ENCODE measurements at regions not wholly inside any gene's neighbourhood (a gene's known extent, or its start where the extent isn't known, plus 50 kb on each side); places are given as distances from the start of the nearest gene placed in this dataset.

DNA sequence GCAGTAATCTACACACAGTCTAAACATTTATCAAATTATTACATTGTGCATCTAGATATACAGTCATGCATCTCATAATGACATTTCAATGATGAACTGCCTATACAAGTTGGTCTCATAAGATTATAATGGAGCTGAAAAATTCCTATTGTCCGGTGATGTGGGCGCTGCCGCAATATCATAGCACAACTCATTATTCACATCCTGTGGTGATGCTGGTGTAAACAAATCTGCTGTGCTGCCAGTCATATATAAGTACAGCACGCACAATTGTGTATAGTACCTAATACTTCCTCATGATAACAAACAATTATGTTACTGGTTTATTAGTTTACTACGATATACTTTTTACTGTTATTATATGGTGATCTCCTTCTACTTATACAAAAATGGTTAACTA is 768.8 kb upstream of the NOVA1 start:
- H3K36me3 ChIP-seq (ENCODE audit: control insufficient read depth, insufficient read depth, low read length): no peaks in the 10 kb centered on the region
- in situ Hi-C loops (cut with HindIII; ENCODE audit: low pct_unique_long_range_greater_than_20kb, low sequenced_read_pairs) (no loop called here), intact Hi-C loops (cut with micrococcal nuclease; ENCODE audit: unreplicated experiment) (no loop called here)
- POLR2A ChIA-PET: no interaction called here
- no peaks in the 10 kb centered on the region for H3K4me1 ChIP-seq (ENCODE audit: control insufficient read depth, insufficient read depth, low read length)
- no peak overlapping the region for H3K27ac ChIP-seq (ENCODE audit: low read length)
- no TSS peak for BruUV-seq (replicated peaks)
- no peaks in the 10 kb centered on the region for H3K9me3 ChIP-seq (ENCODE audit: control insufficient read depth, insufficient read depth, low read depth, low read length)
- H3K4me3 ChIP-seq (ENCODE audit: low read depth in 2 of 2, low read length in 2 of 2): no peak overlapping the region
- TF ChIP-seq, protein P1, sequence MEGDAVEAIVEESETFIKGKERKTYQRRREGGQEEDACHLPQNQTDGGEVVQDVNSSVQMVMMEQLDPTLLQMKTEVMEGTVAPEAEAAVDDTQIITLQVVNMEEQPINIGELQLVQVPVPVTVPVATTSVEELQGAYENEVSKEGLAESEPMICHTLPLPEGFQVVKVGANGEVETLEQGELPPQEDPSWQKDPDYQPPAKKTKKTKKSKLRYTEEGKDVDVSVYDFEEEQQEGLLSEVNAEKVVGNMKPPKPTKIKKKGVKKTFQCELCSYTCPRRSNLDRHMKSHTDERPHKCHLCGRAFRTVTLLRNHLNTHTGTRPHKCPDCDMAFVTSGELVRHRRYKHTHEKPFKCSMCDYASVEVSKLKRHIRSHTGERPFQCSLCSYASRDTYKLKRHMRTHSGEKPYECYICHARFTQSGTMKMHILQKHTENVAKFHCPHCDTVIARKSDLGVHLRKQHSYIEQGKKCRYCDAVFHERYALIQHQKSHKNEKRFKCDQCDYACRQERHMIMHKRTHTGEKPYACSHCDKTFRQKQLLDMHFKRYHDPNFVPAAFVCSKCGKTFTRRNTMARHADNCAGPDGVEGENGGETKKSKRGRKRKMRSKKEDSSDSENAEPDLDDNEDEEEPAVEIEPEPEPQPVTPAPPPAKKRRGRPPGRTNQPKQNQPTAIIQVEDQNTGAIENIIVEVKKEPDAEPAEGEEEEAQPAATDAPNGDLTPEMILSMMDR (IDR thresholded peaks at IDR 0.05): no peak
- TF ChIP-seq, protein P2, sequence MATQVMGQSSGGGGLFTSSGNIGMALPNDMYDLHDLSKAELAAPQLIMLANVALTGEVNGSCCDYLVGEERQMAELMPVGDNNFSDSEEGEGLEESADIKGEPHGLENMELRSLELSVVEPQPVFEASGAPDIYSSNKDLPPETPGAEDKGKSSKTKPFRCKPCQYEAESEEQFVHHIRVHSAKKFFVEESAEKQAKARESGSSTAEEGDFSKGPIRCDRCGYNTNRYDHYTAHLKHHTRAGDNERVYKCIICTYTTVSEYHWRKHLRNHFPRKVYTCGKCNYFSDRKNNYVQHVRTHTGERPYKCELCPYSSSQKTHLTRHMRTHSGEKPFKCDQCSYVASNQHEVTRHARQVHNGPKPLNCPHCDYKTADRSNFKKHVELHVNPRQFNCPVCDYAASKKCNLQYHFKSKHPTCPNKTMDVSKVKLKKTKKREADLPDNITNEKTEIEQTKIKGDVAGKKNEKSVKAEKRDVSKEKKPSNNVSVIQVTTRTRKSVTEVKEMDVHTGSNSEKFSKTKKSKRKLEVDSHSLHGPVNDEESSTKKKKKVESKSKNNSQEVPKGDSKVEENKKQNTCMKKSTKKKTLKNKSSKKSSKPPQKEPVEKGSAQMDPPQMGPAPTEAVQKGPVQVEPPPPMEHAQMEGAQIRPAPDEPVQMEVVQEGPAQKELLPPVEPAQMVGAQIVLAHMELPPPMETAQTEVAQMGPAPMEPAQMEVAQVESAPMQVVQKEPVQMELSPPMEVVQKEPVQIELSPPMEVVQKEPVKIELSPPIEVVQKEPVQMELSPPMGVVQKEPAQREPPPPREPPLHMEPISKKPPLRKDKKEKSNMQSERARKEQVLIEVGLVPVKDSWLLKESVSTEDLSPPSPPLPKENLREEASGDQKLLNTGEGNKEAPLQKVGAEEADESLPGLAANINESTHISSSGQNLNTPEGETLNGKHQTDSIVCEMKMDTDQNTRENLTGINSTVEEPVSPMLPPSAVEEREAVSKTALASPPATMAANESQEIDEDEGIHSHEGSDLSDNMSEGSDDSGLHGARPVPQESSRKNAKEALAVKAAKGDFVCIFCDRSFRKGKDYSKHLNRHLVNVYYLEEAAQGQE (IDR thresholded peaks at IDR 0.05; ENCODE audit: insufficient read depth in 1 of 2, low read depth in 2 of 2, low read length in 1 of 2): no peak
- no peak for TF ChIP-seq TCF7L2 (IDR thresholded peaks at IDR 0.05; ENCODE audit: low read depth, low read length)
- TF ChIP-seq POLR2AphosphoS5 (IDR thresholded peaks at IDR 0.05; ENCODE audit: low read depth, low read length): no peak
- no peak for TF ChIP-seq SIN3A (IDR thresholded peaks at IDR 0.05; ENCODE audit: borderline replicate concordance, insufficient read depth, low read depth, low read length)
- ATAC-seq (no peak), DNase-seq (ENCODE audit: low read depth, low spot score) (no peak)
- CTCF ChIA-PET: no interaction called here
- H3K27me3 ChIP-seq (ENCODE audit: control insufficient read depth, insufficient read depth, low read length): no peaks in the 10 kb centered on the region

DNA sequence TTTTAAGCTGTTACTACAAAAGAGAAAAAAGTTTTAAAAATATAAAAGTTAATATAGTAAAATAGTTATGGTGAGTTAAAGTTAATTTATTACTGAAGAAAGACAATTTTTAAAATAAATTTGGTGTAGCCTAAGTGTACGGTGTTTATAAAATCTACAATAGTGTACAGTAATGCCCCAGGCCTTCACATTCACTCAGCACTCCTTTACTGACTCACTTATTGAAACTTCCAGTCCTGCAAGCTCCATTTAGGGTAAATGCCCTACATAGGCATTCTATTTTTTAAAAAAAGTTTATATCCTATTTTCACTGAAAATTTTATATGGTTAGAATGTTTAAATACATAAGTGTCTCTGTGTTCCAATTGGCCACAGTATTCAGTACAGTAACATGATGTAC is 769.5 kb upstream of the NOVA1 start:
- in situ Hi-C loops (cut with HindIII; ENCODE audit: low pct_unique_long_range_greater_than_20kb, low sequenced_read_pairs): no loop called here
- no peak for ATAC-seq
- BruUV-seq (replicated peaks): no TSS peak
- ChIA-PET POLR2A (no interaction called here), CTCF (no interaction called here)
- no peaks in the 10 kb centered on the region for H3K36me3 ChIP-seq (ENCODE audit: control insufficient read depth, insufficient read depth, low read length)
- H3K4me3 ChIP-seq (ENCODE audit: low read depth in 2 of 2, low read length in 2 of 2): no peak overlapping the region
- no peaks in the 10 kb centered on the region for H3K9me3 ChIP-seq (ENCODE audit: control insufficient read depth, insufficient read depth, low read depth, low read length)
- DNase-seq (ENCODE audit: low read depth, low spot score): no peak
- no peaks in the 10 kb centered on the region for H3K27me3 ChIP-seq (ENCODE audit: control insufficient read depth, insufficient read depth, low read length)
- H3K27ac ChIP-seq (ENCODE audit: low read length): no peak overlapping the region
- TF ChIP-seq POLR2AphosphoS5 (IDR thresholded peaks at IDR 0.05; ENCODE audit: low read depth, low read length): no peak
- no peaks in the 10 kb centered on the region for H3K4me1 ChIP-seq (ENCODE audit: control insufficient read depth, insufficient read depth, low read length)
- intact Hi-C loops (cut with micrococcal nuclease; ENCODE audit: unreplicated experiment): no loop called here

DNA sequence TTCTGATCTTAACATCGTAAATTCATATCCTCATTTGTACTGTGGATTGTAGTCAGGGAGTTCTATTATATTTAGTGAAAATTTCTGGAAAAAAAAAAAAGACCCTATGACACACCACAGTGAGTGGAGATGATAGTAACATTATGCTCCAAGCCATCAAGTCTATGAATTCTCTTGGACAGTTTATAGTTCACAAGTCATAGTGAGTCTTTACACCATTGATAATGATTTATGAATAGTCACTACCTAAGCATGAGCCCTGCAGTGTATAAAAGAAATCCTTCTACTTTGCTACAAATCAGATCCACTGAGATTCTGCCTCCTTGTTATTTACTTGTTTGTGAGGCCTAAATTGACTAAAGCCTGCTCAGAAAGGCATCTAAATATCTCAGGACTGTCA is 772.2 kb upstream of the NOVA1 start:
- H3K9me3 ChIP-seq (ENCODE audit: control insufficient read depth, insufficient read depth, low read depth, low read length): no peaks in the 10 kb centered on the region
- ChIA-PET CTCF (no interaction called here), POLR2A (no interaction called here)
- TF ChIP-seq TCF7L2 (IDR thresholded peaks at IDR 0.05; ENCODE audit: low read depth, low read length) (no peak), SIN3A (IDR thresholded peaks at IDR 0.05; ENCODE audit: borderline replicate concordance, insufficient read depth, low read depth, low read length) (no peak), POLR2AphosphoS5 (IDR thresholded peaks at IDR 0.05; ENCODE audit: low read depth, low read length) (no peak)
- TF ChIP-seq, protein P1 (IDR thresholded peaks at IDR 0.05): no peak
- TF ChIP-seq, protein P2 (IDR thresholded peaks at IDR 0.05; ENCODE audit: insufficient read depth in 1 of 2, low read depth in 2 of 2, low read length in 1 of 2): no peak
- H3K4me3 ChIP-seq (ENCODE audit: low read depth in 2 of 2, low read length in 2 of 2): no peak overlapping the region
- H3K36me3 ChIP-seq (ENCODE audit: control insufficient read depth, insufficient read depth, low read length): no peaks in the 10 kb centered on the region
- DNase-seq (ENCODE audit: low read depth, low spot score): no peak
- no TSS peak for BruUV-seq (replicated peaks)
- H3K27ac ChIP-seq (ENCODE audit: low read length): no peak overlapping the region
- intact Hi-C loops (cut with micrococcal nuclease; ENCODE audit: unreplicated experiment): no loop called here
- no peaks in the 10 kb centered on the region for H3K27me3 ChIP-seq (ENCODE audit: control insufficient read depth, insufficient read depth, low read length)
- in situ Hi-C loops (cut with HindIII; ENCODE audit: low pct_unique_long_range_greater_than_20kb, low sequenced_read_pairs): no loop called here
- ATAC-seq: no peak
- no peaks in the 10 kb centered on the region for H3K4me1 ChIP-seq (ENCODE audit: control insufficient read depth, insufficient read depth, low read length)
